GM12878 (cell line): ENCODE measurements at regions not wholly inside any gene's neighbourhood (a gene's known extent, or its start where the extent isn't known, plus 50 kb on each side); places are given as distances from the start of the nearest gene placed in this dataset.

ENCODE experiments used
- BCL11A ChIP-seq: IDR thresholded peaks from 2 replicates; pipeline ENCODE4 v1.6.1; 2011; ENCODE audit warnings: low read depth, low read length
- CTCF ChIP-seq, 3 experiments: IDR thresholded peaks in 2 of 3; conservative IDR thresholded peaks in 1 of 3; 2 replicates each; pipeline ENCODE4 v1.5.1; 2011; ENCODE audit warnings: low read depth in 3 of 3, low read length in 3 of 3, mild to moderate bottlenecking in 3 of 3, control low read depth in 2 of 3, moderate library complexity in 2 of 3, inconsistent platforms in 1 of 3, mixed read lengths in 1 of 3; ENCODE audit not compliant: control insufficient read depth in 2 of 3, insufficient read depth in 1 of 3; ENCODE audit errors: extremely low read depth in 1 of 3
- DPF2 ChIP-seq: fragments of 450-650 bp; IDR thresholded peaks from 2 replicates; pipeline ENCODE4 v1.6.1; 2017; ENCODE audit warnings: mild to moderate bottlenecking
- ESRRA ChIP-seq: IDR thresholded peaks from 2 replicates; pipeline ENCODE4 v1.6.1; 2012; ENCODE audit warnings: mild to moderate bottlenecking, low read length, improper control_type of control experiment
- EZH2 ChIP-seq: IDR thresholded peaks from 2 replicates; pipeline ENCODE4 v1.6.1; 2012; ENCODE audit warnings: low read depth, mild to moderate bottlenecking, control low read depth, inconsistent platforms, low read length, borderline replicate concordance; ENCODE audit not compliant: control insufficient read depth
- POLR2A ChIP-seq: IDR thresholded peaks from 2 replicates; pipeline ENCODE4 v1.6.1; 2011; ENCODE audit warnings: low read depth, mild to moderate bottlenecking, low read length
- POLR2AphosphoS2 ChIP-seq: IDR thresholded peaks from 2 replicates; pipeline ENCODE4 v1.6.1; 2011; ENCODE audit warnings: low read depth, mild to moderate bottlenecking, low read length, improper control_type of control experiment, moderate library complexity
- RBBP5 ChIP-seq: fragments of 200-600 bp; sonication (generic); conservative IDR thresholded peaks from 2 replicates; pipeline ENCODE4 v1.6.1; 2016
- SP1 ChIP-seq: IDR thresholded peaks from one replicate; pipeline ENCODE4 v1.6.1; 2011; ENCODE audit warnings: low read depth, low read length
- SPI1 ChIP-seq: IDR thresholded peaks from 2 replicates; pipeline ENCODE4 v1.6.1; 2011; ENCODE audit warnings: low read depth, mild to moderate bottlenecking, low read length, moderate library complexity, borderline replicate concordance; ENCODE audit not compliant: insufficient read depth
- ZBTB33 ChIP-seq: fragments of 450-650 bp; IDR thresholded peaks from 2 replicates; pipeline ENCODE4 v1.6.1; 2017; ENCODE audit warnings: mild to moderate bottlenecking
- ZNF207 ChIP-seq: fragments of 450-650 bp; IDR thresholded peaks from 2 replicates; pipeline ENCODE4 v1.6.1; 2014; ENCODE audit warnings: antibody characterized with exemption, mild to moderate bottlenecking, borderline replicate concordance

DNA sequence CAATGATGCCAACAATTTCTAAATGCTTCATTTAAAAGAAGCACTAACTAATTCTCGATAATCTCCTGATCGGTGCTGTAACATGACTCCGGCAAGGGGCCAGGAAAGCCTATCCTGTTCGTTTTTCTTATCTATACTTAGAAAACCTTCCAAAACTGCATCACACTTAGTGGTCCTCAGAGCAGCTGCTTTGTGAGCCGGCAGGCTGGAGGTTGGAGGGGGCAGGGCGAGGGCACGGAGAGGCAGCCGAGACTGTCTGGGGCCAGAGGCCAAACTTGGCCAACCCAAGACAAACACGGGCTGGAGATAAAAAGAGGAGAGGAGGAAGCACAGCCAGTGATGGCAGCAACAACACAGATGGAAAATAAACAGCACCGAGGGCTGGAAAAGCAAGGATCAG lies 455.7 kb downstream of the BCOR start:
- no peak for TF ChIP-seq BCL11A
- no peak for TF ChIP-seq CTCF (IDR thresholded peaks at IDR 0.05 in 2 of 3, conservative IDR thresholded peaks at IDR 0.05 in 1 of 3; ENCODE audit: control insufficient read depth in 2 of 3, extremely low read depth in 1 of 3, insufficient read depth in 1 of 3, low read depth in 3 of 3, low read length in 3 of 3)
- TF ChIP-seq ZBTB33, result no peak
- no peak for TF ChIP-seq ZNF207
- no peak for TF ChIP-seq POLR2AphosphoS2
- TF ChIP-seq SP1, result no peak
- no peak for TF ChIP-seq POLR2A
- no peak for TF ChIP-seq SPI1
- TF ChIP-seq ESRRA, result no peak
- no peak for TF ChIP-seq RBBP5
- TF ChIP-seq EZH2, result no peak
- TF ChIP-seq DPF2, result no peak
